ENCODE measurements at regions not wholly inside any gene's neighbourhood (a gene's known extent, or its start where the extent isn't known, plus 50 kb on each side); places are given as distances from the start of the nearest gene placed in this dataset.
"Not testable (repeated sequence)": the region's sequence is repeated elsewhere in the genome, so short reads cannot be mapped to it uniquely, and the experiment has no call there.

DNA sequence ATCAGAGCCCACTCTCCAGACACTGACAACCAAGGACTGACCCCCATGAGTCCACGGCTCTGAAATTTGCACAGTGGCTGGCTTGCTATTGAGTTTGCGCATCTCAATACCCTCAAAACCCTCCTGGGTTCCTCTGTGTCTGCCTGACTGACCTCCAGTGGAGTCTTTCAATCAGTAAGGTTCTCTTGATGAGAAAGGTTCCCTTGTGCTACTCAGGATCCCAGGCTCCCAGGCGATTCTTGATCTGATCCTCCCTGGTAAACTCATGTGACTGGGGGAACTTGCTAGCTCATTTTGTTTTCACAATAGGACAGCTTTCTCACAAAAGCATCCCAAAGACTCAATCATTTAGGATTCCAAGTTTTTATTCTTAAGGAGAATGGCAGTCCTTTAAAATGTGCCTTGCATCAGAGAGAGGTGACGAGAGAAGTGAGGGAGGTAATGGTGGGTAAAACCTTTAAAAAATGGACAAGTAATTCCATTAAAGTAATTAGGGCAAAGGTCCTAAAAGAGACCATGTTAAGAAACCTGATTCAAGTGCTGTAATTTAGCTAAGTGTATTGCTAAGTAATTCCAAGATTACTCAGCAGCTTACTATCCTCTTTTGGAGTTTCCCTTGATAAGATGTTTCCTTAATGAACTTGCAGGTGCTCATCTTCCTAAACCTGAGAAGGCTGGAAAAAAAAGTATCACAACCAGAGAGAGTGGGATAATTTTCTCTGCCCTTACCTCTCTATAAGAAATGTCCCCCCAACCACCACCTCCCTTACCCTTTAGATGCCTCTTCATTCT is 304.7 kb upstream of the SGK1 start:
- DNase-seq (ENCODE audit: low read depth in 3 of 3, low spot score in 2 of 3), result no peak

DNA sequence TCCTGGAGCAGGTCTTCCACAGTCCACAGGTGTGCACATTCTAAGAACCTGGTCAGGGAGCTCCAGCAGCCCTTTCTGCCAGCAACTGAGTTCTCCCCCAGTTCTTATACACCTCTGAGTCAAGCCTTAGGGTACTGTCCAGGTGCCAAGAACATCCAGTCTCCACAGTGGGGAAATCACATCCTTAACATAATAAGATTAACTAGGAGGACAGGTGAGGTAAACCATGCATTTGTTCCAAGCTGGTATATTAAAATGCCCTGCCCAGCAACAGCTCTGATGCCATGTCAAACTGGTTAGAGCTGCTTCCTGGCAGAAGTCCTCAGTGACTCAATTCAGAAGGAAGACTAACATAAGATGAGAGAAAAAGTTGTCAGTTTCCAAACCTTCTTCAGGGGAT is 303.9 kb upstream of the SGK1 start:
- DNase-seq (ENCODE audit: low read depth in 3 of 3, low spot score in 2 of 3), result no peak

DNA sequence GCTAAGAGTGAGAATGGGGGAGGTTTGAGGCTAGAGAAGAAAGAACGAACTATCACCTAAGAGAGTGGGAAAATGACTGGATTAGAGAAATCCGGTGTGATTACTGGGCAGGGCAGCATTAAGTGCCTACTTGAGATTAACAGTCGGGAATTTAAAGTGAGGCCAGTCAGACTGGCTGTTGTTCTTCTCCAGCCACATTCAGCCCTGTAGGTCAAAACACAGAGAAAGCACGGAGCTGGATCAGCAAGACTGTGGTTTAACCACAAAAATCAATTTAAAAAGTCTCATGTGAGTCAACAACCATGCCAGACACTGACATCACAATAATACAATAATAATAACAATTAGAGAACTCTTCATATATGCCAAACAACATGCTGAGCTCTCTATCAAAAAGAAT is 301.9 kb upstream of the SGK1 start:
- no peak for DNase-seq (ENCODE audit: low read depth in 3 of 3, low spot score in 2 of 3)

DNA sequence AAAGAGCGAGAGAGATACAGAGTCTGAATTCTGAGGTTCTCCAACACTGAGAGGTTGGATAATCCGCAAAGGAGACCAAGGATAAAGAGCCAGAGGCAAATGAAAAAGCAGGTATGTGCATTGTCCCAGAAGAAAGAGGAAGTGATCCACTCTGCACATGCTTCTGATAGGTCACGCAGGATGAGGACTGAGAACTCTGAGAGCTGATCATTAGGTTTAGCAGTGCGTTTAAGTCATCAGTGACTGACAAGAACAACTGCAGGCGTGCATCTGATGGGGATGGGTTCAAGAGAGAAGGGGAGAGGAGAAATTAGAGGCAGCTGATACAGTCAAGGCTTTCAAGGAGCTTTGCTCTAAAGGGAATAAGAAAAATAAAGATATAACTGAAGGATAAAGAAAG is 301.2 kb upstream of the SGK1 start:
- no peak for DNase-seq (ENCODE audit: low read depth in 3 of 3, low spot score in 2 of 3)

DNA sequence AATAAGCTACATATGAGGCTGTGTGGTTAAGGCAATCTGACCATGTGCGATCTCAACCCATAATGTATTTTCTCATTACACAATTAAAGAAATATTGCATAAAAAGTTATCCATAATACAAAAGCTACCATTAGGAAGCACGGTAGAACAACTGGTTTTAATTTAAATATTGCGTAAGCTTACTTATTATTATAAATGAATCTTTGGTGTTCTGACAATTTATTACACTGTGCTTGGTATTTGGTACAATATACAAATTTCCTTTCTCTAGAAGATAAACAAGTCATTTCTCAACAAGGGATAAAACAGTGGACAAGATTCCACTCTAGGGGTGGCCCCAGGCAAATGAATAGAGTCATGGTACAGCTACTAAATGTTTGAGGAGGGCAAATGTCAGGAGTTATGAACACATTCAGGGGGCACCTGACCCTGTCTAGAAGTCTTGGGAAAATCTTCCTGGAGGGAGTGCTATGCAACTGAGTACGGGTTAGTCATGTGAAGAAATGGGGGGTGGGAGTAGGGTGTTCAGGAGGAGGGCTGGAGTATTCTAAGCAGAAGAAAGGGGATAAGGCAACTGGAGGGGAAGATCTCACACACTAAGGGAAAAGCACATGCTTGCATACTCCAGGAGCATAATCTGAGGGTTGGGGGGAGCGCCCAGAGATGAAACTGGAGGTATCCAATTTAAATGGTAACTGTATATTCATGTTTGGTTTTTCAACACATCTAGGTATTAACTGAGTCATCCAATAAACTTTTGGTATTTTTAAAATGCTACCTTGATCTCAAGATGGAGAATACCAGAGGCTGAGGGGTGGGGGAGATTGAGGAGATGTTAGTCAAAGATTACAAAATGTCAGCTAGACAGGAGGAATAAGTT is 296.9 kb upstream of the SGK1 start:
- no peak for DNase-seq (ENCODE audit: low read depth in 3 of 3, low spot score in 2 of 3)

DNA sequence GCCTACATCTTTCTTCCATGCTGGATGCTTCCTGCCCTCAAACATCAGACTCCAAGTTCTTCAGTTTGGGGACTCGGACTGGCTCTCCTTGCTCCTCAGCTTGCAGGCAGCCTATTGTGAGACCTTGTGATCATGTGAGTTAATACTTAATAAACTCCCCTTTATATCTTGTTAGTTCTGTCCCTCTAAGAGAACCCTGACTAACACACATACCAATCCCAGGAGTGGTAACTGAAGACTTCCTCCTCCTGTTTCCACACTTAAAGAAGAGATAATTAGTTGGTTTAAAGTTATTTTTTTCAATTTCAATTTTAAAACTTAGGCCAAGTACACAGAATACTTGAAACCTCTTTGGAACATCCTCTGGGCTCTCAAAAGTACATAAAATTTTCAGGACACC is 294.2 kb upstream of the SGK1 start:
- DNase-seq (ENCODE audit: low read depth in 3 of 3, low spot score in 2 of 3), result not testable (repeated sequence)

DNA sequence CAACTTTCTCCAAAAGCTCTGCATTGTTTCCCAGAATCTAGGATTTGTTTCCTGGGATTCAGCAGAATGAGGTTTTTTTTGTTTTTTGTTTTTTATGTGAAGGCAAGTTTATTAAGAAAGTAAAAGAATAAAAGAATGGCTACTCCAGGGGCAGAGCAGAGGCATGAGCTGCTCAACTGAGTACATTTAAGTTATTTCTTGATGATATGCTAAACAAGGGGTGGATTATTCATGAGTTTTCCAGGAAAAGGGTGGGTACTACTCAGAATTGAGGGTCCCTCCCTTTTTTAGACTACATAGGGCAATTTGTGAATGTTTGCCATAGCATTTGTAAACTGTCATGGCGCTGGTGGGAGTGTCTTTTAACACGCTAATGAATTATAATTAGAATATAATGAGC is 292.5 kb upstream of the SGK1 start:
- no peak for DNase-seq (ENCODE audit: low read depth in 3 of 3, low spot score in 2 of 3)

DNA sequence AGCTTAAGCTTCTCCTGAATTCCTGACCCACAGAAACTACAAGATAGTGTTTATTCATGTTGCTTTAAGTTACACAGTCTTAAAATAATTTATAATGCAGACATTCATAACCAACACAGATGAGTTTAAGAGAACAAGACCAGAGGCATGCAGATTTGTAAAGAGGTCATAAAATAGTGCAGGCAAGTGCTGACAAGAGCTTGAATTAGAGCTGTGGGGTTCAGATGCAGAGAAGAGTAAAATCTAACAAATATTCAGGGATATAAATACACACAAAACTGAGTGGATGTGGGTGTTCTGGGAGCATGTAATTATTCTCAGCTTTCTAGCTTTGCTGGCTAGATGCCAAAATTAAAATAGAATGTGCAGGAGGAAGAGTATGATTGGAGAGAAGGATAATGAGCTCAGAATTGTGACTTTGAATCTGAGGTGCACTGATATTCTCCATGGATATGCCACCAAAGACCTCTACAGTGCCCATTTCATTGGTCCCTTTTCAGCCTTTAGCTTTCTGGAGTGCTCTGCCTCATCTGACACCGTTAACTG is 291.9 kb upstream of the SGK1 start:
- DNase-seq (ENCODE audit: low read depth in 3 of 3, low spot score in 2 of 3), result no peak

DNA sequence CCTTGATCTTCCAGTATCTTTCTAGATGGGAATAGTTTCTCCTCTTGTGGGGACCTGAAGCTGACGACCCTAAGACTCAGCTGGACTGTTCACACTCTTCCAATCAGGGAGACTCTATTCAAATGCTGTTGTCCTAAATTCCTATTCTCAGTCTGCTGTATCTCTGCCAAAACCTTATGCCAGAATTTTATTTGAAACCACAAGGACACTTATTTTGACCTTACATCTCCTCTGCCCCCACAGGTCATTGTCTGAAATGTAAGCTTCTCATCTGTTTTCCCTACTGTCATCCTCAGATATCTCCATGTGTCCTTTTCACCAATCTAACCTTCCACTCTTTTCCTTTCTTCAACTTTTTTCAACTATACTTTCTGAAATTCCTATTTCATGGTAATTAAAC is 289.5 kb upstream of the SGK1 start:
- DNase-seq (ENCODE audit: low read depth in 3 of 3, low spot score in 2 of 3), result no peak

DNA sequence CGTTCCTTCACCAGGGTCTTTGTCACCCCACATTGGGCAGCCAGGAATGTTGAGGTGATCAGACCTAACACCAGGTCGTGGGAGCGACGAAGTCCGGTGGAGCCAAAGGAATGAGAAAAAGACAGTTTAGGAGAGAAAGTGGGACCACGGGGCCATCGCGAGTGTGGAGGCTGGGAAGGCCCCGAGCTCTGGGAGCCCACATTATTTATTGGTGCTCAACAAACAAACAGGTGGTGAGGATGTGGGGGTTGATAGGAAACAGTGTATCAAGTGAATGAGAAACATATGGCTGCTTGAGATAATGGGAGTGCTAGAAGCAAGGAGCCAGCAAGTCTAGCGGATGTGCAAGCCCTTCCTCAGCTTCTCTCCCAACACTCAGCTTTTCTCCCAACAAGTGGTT is 287.1 kb upstream of the SGK1 start:
- DNase-seq (ENCODE audit: low read depth in 3 of 3, low spot score in 2 of 3), result no peak

DNA sequence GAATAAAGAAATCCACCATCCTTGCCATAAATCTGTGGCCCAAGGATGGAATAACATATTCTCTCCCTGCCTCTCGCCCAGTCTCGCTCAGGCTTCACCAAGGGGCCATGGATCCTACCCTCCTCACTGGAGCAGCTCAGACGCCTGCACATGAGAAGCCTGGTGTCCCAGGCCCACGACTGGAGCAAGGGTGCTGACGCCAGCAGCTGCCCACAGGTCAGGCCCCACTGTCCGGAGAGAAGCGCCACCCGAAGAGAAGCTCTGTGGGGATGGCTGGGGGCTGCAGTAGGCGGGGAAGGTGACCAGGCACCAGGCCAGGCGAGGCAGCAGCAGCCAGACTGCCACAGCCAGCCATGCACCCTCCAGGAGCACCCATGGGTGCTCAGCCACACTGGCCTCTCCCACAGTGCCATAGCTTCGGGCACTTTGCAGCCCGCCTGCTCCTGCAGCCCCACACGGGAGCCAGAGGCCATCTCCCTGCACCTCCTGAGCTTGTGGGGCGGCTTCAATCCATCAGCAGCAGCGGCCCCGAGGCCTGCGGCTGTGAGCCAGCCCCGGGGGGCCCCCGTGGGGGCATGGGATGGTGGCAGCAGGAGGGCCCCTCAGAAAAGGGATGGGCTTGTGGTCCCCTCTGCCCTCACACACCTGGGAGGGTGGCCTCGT is 286.2 kb upstream of the SGK1 start:
- no peak for DNase-seq (ENCODE audit: low read depth in 3 of 3, low spot score in 2 of 3)

DNA sequence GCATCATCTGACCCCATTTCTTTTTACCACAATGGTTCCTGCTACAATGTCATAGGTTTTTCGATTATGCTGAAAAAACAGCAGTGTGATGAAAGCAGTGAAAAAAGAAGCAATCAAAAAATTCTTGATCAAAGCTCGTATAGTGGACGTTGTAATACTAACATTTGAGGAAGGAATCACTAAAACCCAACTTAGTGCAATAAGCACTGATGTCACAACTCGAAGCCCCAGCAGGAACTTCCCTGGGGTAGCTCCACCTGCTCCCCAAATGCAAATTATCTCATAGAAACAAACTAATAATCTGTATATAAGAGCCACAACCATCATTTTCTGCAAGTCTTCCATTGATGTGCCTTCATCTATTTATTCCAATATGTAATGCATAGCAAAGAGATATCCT is 285.6 kb upstream of the SGK1 start:
- no peak for DNase-seq (ENCODE audit: low read depth in 3 of 3, low spot score in 2 of 3)

DNA sequence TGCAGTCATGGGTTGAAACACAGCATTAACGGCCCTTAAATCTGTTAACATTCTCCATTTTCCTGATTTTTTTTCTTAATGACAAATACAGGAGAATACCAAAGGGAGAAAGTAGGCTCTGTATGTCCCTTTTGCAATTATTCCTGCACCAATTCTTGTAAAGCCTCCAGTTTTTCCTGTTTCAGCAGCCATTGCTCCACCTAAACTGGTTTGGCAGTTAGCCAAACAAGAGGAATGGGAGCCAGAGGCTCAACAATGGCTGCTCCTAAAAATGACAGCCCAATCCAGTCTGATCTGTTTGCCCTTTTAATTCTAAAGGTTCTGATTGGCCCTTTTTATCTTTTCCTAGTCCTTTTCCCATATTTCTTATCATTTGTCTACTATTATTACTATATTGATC is 284.2 kb upstream of the SGK1 start:
- DNase-seq (ENCODE audit: low read depth in 3 of 3, low spot score in 2 of 3), result no peak

DNA sequence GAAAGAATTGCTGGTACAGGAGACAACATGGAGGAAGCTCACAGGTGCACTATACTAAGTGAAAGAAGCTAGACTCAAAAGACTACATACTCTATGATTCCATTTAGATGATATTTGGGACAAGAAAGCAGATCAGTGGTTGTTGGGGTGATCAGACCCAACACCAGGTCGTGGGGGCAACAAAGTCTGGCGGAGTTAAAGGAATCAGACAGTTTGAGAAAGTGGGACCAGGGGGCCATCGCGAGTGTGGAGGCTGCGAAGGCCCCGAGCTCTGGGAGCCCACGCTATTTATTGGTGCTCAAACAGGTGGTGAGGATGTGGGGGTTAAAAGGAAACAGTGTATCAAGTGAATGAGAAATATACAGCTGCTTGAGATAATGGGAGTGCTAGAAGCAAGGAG is 282.8 kb upstream of the SGK1 start:
- no peak for DNase-seq (ENCODE audit: low read depth in 3 of 3, low spot score in 2 of 3)

DNA sequence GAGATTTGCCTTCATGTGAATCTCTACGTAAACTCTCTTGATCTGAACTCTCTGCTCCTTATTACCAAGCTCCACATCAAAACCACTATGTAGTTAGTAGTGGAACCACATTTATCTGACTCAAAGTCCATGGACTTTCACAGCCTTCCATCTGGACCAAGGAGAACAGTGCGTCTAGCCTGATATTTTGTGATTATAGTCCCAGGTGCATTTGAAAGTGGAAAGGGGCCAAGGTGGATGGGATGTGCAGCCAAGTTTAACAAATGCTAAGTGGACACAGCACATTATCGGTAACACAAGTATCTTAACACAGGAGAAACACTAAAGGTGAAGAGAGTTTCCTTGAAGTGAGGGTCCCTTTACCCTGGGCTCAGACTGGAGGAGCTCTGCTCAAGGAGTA is 281.2 kb upstream of the SGK1 start:
- no peak for DNase-seq (ENCODE audit: low read depth in 3 of 3, low spot score in 2 of 3)

DNA sequence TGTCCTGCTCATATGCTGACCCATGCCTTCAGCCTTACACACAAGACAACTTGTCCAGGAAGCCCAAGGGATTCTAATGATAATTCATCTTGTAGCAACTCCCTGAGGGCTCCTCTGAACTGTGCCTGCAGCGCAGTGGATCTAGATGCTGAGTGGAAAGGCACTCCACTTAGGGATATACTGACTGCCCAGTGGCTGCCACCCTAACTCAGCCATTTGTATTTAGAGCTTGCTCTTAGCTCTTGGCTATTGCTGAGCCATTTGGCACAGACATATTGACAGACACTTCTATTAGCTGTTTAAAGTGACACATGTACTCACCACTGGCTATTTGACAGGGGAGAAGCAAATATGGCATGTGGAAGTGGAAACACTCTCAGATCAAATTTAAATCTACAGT is 278.3 kb upstream of the SGK1 start:
- no peak for DNase-seq (ENCODE audit: low read depth in 3 of 3, low spot score in 2 of 3)

DNA sequence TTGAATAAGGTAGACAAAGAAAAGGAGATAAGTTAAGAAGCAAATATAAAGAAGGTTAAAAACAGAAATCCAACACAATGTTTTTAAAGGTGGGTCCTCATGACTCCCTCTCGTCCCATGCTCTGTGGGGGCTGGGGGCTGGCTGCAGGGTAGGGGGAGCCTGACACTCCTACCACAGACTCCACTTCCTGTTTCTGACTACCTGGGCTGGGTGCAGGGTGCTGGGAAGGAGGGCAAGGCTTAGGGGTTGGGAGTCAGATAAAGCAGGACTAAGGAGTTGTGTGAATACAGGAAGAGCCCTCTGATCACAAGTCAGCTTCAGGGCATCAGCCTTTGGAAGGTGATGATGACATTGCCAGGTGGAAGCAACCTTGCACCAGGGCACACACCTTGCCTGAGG is 277.0 kb upstream of the SGK1 start:
- no peak for DNase-seq (ENCODE audit: low read depth in 3 of 3, low spot score in 2 of 3)

DNA sequence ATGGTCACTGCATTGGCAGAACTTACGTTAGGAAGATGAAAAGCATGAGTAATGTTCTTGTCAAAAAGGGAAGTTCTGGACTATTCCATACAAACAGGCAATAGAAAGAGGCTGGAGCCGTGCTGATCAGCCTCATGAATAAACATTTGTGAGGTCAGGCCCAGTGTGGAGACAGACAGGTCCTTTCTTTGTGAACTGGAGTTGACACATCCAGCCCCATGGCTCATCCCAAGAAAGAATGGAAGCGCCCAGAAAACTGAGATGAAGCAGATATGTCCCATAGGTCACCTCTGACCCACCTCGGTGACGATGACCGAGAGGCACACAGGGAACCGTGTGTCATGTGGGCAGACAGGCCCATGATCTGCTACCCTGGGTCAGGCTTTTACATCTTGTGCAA is 276.0 kb upstream of the SGK1 start:
- no peak for DNase-seq (ENCODE audit: low read depth in 3 of 3, low spot score in 2 of 3)

DNA sequence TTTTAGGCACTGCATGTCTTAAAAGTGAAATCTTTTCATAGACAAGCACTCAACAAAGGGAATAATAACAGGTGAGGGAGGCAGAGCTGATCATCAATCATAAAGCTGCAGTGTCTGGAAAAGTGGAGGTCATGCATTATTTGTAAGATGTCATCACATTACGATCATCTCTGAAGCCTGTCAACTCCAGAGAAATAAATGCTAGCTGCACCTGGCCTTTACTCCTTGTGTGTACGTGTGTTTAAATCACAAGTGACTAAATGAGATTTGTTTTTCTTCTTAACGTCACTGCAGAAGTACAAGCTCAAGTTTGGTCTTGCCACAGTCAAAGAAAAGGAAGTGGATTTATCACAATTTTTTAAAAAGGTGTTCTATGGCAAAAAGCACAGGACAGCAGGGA is 275.5 kb upstream of the SGK1 start:
- DNase-seq (ENCODE audit: low read depth in 3 of 3, low spot score in 2 of 3), result no peak

DNA sequence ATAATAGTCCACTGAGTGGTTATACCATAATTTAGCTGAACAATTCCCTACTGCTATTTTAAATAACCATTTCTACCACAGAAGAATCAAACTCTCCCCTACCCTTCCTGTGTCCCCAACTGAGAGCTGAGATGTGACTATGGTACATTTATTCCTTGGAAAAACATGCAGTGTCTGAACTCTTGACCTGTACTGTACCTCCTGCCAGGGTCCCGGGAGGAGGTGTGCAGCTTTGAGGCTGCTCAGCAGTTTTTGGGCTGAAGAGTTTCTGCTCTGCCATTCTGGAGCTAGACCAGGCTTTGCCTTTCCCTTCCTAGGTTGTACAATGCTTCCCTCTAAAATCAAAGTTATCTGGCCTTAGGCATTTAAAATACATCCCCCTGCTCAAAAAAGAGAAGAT is 275.1 kb upstream of the SGK1 start:
- DNase-seq (ENCODE audit: low read depth in 3 of 3, low spot score in 2 of 3), result no peak

DNA sequence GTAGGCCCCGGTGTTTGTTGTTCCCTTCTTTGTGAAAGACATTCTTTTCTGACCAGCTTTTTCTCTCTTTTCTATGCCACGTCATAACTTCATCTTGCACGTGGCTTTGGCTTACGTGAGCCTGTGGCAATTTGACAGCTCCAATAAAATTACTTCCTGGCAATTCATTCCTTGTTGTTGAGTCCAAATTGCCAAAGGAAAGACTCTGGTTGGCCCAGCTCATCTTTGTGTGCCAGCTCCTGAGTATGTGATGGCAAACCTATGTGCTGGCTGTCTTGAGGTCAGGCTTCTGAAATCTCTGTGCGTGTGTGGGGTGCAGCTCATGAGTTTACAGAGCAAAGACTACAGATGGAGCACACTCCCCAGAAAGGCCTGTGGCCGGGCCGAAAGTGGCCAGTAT is 272.5 kb upstream of the SGK1 start:
- no peak for DNase-seq (ENCODE audit: low read depth in 3 of 3, low spot score in 2 of 3)
